Right atrium auricular region (tissue), 2 donors: ENCODE measurements at regions not wholly inside any gene's neighbourhood (a gene's known extent, or its start where the extent isn't known, plus 50 kb on each side); places are given as distances from the start of the nearest gene placed in this dataset.
"Not testable (repeated sequence)": the region's sequence is repeated elsewhere in the genome, so short reads cannot be mapped to it uniquely, and the experiment has no call there.

Source experiments
- DNase-seq: peaks from one replicate; pipeline ENCODE4 v3.0.0-alpha.2; 2019; ENCODE audit warnings: low spot score
- H3K27ac ChIP-seq, 2 donors: fragments of 200-600 bp; sonication (generic); 1 replicate in 1 of 2; 2 replicates in 1 of 2; pipeline ENCODE4 v1.5.1; 2016 to 2019
- H3K27me3 ChIP-seq, 2 donors: fragments of 200-600 bp; sonication (generic); one replicate each; pipeline versions ENCODE4 v1.5.1 to v1.6.0; 2017 to 2019
- H3K36me3 ChIP-seq: fragments of 200-600 bp; sonication (generic); one replicate; pipeline ENCODE4 v1.5.1; 2016
- H3K4me1 ChIP-seq, 2 donors: fragments of 200-600 bp; sonication (generic); one replicate each; pipeline versions ENCODE4 v1.5.1 to v1.6.0; 2017 to 2019
- H3K4me3 ChIP-seq, 2 donors: fragments of 200-600 bp; sonication (generic); 1 replicate in 1 of 2; 2 replicates in 1 of 2; pipeline ENCODE4 v1.5.1; 2017 to 2019; ENCODE audit warnings: mild to moderate bottlenecking in 1 of 2, moderate library complexity in 1 of 2
- H3K9me3 ChIP-seq, 2 donors: fragments of 200-600 bp; sonication (generic); one replicate each; pipeline ENCODE4 v1.5.1; 2019
- CTCF ChIP-seq, 2 donors: fragments of 200-600 bp; sonication (generic); IDR thresholded peaks; one replicate each; pipeline ENCODE4 v1.5.1; 2019; ENCODE audit warnings: antibody characterized with exemption in 2 of 2

GRCh38 chr6:85363870-85364269, 86.0 kb upstream of the NT5E start:
- TF ChIP-seq CTCF (IDR thresholded peaks at IDR 0.05): no peak
- no peaks in the 10 kb centered on the region for H3K27me3 ChIP-seq
- no peak for DNase-seq

DNA sequence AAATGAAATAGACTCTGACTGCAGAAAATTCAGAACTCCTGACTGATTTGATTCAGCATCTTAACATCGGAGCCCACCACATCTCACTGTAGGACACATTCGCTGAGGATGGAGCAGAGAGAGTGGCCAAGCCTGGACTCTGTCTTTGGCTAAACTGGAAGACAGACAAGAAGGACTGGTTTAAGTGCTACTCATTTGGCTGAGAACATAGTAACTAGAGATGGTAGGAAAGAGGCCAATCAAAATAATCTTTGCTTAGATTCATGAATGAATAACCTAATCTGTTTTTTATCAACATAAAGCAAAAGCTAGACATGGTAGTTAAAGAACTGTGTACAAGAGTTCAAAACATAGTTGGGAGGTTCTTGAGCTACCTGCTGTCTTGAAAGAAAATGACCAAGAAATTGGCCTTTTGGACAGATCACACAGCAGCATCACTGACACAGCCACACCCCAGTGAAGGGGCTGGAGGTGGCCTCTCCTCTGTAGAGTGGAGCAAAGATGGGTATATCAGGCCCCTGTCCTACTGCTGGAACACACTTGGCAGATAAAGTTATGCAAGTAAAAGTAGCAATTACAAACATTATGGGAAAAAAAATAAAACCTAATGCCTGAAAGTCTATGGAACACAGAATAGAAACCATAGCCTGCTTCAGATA, 87.1 kb upstream of the NT5E start:
- no peaks in the 10 kb centered on the region for H3K36me3 ChIP-seq

More at GRCh38 chr6:85363870-85364269, 86.0 kb upstream of the NT5E start:
- Histone ChIP-seq H3K4me3 (no peak overlapping the region), H3K36me3 (no peaks in the 10 kb centered on the region), H3K4me1 (no peaks in the 10 kb centered on the region), H3K27ac (no peak overlapping the region), H3K9me3 (no peaks in the 10 kb centered on the region)

GRCh38 chr6:85361643-85362014, 88.3 kb upstream of the NT5E start:
- H3K4me1 ChIP-seq: no peaks in the 10 kb centered on the region
- no peak for TF ChIP-seq CTCF (IDR thresholded peaks at IDR 0.05)
- H3K9me3 ChIP-seq: no peaks in the 10 kb centered on the region
- no peaks in the 10 kb centered on the region for H3K27me3 ChIP-seq
- H3K27ac ChIP-seq: no peak overlapping the region
- H3K36me3 ChIP-seq: no peaks in the 10 kb centered on the region
- no peak overlapping the region for H3K4me3 ChIP-seq
- no peak for DNase-seq

More for the DNA sequence above, 87.1 kb upstream of the NT5E start:
- no peaks in the 10 kb centered on the region for H3K9me3 ChIP-seq
- no peak overlapping the region for H3K27ac ChIP-seq
- no peak overlapping the region for H3K4me3 ChIP-seq
- no peak for TF ChIP-seq CTCF (IDR thresholded peaks at IDR 0.05)
- DNase-seq: no peak
- H3K4me1 ChIP-seq: no peaks in the 10 kb centered on the region
- H3K27me3 ChIP-seq: no peaks in the 10 kb centered on the region

DNA sequence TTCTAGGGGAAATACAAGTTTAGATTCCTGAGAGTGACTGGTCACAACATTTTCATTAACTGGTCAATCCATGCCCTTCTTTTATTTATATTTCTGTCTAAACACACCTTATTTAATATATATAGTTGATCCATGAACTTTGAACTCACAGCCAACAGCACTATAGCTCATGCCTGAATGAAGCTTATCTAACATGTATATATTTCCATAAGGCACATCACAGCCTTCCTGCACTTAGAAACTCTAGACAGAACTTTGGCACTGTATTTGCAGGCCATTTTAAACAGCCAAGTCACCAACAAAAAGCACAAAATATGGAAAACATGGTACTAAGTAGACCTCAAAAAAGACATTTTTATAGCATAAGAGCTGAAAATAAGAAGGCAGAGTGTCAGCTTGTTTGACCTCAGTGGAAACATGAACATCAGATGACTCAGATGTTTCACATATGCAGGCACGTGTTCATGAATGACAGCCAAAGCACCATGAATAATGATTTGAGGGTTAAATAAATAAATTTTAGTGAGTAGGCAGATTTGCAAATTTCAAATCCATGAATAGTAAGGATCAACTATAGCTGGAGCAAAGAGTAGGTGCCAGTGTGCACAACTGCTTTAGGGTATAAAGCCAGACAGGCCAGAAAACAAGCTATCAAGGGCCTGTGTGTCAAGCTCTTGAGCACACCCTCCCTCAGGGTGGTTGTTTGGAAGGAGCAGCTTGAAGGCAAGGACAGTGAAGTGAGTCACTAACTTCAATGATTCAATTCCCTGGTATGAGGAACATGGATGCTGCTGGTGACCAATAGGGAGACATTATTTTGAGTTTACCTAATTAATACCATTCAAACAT, 88.9 kb upstream of the NT5E start:
- TF ChIP-seq CTCF (IDR thresholded peaks at IDR 0.05): no peak
- Histone ChIP-seq H3K36me3 (no peaks in the 10 kb centered on the region), H3K9me3 (no peaks in the 10 kb centered on the region), H3K27ac (no peak overlapping the region), H3K27me3 (no peaks in the 10 kb centered on the region), H3K4me3 (no peak overlapping the region), H3K4me1 (no peaks in the 10 kb centered on the region)
- DNase-seq: no peak

GRCh38 chr6:85357651-85358050, 92.2 kb upstream of the NT5E start:
- Histone ChIP-seq H3K4me1 (no peaks in the 10 kb centered on the region), H3K4me3 (no peak overlapping the region), H3K36me3 (no peaks in the 10 kb centered on the region), H3K9me3 (no peaks in the 10 kb centered on the region), H3K27me3 (no peaks in the 10 kb centered on the region), H3K27ac (no peak overlapping the region)
- no peak for TF ChIP-seq CTCF (IDR thresholded peaks at IDR 0.05)
- no peak for DNase-seq

- H3K4me3 ChIP-seq, H3K4me1 ChIP-seq, H3K27ac ChIP-seq, H3K27me3 ChIP-seq, H3K9me3 ChIP-seq, H3K36me3 ChIP-seq, DNase-seq: not testable (repeated sequence)
Measured at GRCh38 chr6:85356743-85357142, 93.1 kb upstream of the NT5E start.
